Fibroblast of peridontal ligament (primary cell): ENCODE measurements at regions not wholly inside any gene's neighbourhood (a gene's known extent, or its start where the extent isn't known, plus 50 kb on each side); places are given as distances from the start of the nearest gene placed in this dataset.
A peak's percentile ranks its signal among the peaks of the same experiment; 100 is the strongest.
"Not testable (repeated sequence)": the region's sequence is repeated elsewhere in the genome, so short reads cannot be mapped to it uniquely, and the experiment has no call there.

Source experiments
- DNase-seq: peaks from one replicate; pipeline ENCODE4 v3.0.0-alpha.2; 2010; ENCODE audit errors: extremely low read depth

DNA sequence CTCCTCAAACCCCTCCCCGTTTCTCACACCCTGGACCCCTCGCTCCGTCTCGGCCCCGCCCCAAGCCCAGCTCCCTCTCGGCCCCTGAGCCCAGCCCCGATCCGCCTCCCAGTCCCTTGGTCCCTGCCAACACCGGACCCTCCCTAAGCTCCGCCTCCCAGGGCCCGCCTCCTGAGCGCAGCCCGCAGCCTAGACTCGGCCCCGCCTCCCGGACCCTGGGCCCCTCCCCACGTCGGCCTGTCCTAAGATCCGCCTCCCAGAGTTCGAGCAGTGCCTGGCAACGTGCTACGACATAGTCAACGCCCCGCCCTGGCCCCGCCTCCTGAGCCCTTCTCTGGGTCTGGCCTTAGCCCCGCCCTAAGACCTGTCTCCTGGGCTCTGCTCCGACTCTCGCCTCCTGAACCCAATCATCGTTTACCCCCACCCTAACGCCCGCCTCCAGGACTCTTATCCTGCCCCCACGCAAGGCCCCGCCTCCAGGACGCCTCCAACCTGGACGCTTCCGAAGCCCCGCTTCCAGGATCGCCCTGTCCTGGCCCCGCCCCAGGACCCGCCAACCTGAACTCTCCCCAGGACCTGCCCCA is 53.1 kb upstream of the ROPN1B start:
- DNase-seq, result peak; percentile 98

DNA sequence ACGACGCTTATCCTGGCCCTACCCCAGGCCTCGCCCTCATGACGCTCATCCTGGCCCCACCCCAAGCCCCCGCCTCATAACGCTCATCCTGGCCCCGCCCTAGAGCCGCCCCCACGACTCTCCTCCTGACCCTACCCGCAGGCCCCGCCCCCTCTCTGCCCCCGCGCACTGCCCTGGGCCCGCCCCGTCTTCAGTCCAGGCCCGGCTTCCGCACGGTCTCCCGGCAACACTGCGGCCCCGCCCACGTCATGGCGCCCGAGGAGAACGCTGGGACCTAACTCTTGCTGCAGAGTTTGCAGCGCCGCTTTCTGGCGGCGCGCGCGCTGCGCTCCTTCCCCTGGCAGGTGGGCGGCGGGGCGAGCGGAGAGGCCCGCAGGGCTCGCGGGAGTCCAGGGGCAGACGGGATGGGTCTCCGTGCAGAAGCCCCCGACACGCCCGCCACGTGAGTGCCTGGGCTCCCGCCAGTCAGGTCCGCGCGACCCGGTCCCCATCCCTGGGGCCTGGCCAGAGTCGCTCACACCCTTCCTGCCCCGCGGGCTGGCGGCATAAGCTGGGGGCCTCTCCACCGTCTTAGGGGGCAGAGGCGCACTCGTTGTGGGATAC is 52.5 kb upstream of the ROPN1B start:
- peak; percentile 91 for DNase-seq

- peak; percentile 49 for DNase-seq
Measured at GRCh38 chr3:125917020-125917549, 51.9 kb upstream of the ROPN1B start.

GRCh38 chr3:125918024-125918423 is 51.0 kb upstream of the ROPN1B start:
- DNase-seq, result not testable (repeated sequence)

GRCh38 chr3:125918451-125918850 is 50.5 kb upstream of the ROPN1B start:
- DNase-seq, result not testable (repeated sequence)

- not testable (repeated sequence) for DNase-seq
Measured at GRCh38 chr3:125918866-125919265, 50.1 kb upstream of the ROPN1B start.
